NAMALWA (cell line): ENCODE measurements at regions not wholly inside any gene's neighbourhood (a gene's known extent, or its start where the extent isn't known, plus 50 kb on each side); places are given as distances from the start of the nearest gene placed in this dataset.

Experiments
- DNase-seq: peaks from one replicate; pipeline ENCODE4 v3.0.0-alpha.2; 2015; ENCODE audit warnings: low spot score

DNA sequence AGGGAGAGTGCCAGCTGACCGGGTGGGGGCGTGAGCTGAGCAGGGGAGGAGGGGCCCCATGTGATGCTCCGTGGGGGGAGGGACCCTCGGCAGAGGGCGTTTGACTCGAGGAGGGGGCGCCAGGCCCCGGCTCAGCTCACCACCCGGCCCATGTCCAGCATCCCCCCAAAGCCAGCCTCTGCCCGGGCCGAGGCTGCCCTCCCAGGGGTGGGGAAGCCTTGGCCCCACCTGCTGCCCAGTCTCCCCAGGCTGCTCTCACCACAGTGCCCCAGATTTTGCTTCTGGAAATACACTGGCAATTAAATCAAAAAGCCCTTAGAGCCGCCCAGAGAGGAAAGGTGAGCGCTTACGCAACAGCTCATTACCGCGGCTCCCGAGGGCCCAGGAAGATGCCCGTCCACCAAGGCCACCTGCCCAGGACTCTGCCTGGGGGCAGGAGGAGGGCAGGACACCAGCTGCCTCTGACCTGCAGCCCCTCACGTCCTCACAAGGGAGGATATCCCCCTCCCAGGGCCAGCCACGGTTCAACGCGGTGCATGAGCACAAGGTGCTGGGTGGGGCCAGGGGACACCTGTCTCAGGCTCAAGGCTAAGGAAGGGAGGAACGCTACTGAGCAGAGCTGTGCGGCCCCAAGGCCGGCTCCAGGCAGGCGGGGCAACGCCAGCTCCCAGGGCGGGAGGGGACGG, 70.0 kb upstream of the INPP5A start:
- DNase-seq = no peak

DNA sequence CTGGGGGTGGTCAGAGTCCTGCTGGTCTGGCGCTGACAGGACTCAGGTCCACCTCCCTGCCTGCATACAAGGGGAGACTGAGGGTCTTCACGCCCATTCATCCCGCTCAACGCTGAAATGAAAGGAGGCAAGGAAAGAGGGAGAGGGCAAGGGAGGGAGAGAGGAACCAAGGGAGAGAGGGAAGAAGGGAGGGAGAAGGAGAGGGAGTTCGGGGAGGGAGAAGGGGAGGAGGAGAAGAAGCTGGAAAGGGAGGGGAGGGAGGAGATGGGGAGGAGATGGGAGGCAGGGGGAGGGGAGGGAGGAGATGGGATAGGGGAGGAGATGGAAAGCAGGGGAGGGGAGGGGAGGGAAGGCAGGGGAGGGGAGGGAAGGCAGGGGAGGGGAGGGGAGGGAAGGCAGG, 69.4 kb upstream of the INPP5A start:
- DNase-seq = no peak

DNA sequence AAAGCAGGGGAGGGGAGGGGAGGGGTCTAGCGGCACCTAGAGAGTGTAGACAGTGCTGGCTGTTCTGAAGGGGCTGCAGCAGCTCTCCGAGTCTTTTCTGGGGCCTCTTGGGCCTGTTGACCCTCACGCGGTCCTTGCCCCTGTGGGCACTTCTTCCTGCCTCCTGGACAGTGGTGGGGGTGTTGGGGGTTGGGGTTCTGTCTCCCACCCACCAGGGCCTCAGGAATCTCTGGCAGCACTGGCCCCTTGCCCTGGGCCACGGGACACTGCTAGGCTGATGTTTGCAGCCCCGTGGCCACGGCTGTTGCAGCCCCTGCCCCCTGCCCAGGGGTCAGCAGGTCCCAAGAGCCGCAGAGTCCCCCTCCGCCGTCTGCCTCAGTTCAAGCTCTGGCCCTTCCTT, 68.9 kb upstream of the INPP5A start:
- no peak for DNase-seq

DNA sequence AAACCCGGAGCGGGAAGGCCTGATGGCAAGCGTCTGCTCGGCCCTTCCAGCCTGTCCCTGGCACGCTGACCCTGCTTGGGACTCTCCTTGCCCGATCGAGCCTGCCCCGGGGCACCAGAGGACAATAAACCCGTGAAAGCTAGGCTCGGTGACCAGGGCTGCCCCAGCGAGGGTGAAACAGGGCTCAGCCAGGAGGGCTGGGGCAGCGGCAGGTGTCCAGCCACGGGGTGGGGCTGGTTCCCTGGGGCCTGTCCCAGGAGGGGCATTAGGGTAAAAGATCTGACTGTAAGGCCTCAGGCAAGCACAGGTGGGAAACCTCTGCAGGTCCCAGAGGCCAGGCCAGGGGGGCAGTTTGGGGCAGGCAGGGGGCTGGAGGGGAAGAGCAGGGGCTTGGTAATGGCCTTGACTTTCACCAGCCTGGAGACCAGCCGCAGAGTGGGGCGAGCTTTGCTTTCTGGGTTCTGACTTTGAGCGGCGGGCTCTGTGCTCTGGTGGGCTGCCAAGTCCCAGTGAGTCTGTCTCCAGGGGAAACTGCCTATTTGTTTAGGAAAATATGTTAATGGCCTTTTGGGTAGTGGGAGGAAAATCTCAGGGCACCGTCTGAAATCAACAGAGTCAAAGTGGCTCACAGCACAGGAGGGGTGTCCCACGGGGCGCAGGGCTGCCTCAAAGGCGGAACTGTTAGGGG, 68.2 kb upstream of the INPP5A start:
- DNase-seq = peak; percentile 27

DNA sequence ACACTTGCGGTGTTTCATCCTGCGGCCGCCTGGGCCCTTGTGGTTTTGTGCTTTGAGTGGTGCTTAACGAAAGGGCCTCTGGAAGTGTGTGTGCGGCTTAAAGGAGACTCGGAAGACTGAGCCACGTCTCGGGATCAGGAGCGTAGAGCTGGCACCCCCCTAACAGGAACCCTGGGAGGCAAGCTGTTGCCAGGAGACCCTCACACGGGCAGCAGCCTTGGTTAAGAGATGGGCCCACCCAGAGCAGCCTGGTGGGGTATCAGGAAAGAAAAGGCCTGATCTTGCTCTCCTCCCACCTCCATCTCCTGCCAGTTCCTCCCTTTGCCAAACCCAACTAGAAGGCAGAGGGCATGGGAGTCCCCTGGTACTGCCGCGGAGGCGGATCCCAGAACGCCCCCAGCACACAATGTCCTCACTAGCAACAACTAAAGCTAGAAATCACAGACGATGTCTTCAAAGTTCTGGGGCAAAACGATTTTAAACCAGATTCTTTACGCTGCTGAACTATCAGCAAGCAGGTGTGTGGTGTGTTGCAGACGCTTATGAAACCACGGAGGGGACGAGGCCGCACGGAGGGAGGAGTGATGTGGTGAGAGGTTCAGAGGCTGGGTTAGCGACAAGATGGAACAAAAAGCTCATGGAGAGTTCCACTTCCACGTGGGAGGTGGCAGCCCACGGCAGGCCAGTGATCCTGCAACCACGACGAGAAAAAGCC, 67.0 kb upstream of the INPP5A start:
- DNase-seq = no peak

DNA sequence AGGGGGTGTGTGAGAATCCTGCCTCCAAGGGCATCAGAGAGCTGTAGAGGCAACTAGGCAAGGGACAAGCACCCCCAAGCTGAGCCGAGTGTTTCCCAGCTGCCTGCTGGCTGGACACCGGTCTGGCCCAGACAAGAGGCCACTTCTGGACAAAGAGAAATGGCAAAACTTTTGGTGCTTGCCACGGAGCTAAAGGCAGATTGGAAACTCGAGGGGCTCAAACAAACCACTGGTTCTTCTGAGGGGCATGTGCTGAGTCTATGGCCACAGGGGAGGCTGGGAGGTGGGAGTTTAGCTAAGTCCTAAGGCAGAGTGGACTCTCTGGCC, 66.5 kb upstream of the INPP5A start:
- DNase-seq = no peak

DNA sequence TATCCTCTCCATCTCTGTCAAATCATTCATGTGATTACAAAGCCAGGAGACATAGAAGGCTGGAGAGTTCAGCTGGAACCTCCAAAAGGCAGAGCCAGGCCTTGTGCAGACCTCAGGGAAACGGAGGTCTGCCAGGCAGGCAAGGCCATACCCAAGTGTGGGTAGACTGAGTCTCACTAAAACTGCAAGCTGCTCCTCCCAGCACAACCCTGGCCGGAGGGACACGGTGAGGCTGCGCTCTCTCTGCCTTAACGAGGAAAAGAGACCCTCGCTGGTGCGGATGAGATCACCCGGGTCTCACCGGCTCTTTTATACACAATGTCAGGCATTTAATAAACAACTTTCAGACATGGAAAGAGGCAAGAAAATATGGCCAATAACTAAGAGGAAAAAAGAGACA, 66.1 kb upstream of the INPP5A start:
- DNase-seq = no peak

DNA sequence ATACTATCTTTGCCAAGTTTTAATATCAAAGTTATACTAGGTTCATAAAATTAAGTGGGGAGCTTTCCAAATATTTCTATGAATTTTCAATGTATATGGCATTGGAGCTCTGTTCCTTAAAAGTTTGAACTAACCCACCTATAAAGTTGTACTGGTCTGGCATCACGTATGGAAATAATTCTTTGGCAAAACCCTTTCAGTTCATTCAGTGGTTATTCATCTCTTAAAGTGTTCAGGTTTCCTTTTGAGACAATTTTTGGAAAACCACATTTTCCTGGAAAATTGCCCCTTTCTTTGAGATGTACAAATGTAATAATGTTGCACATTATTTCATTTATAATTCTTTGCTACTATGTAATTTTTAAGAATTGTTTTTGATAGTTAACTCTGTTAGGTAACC, 62.5 kb upstream of the INPP5A start:
- DNase-seq = no peak

DNA sequence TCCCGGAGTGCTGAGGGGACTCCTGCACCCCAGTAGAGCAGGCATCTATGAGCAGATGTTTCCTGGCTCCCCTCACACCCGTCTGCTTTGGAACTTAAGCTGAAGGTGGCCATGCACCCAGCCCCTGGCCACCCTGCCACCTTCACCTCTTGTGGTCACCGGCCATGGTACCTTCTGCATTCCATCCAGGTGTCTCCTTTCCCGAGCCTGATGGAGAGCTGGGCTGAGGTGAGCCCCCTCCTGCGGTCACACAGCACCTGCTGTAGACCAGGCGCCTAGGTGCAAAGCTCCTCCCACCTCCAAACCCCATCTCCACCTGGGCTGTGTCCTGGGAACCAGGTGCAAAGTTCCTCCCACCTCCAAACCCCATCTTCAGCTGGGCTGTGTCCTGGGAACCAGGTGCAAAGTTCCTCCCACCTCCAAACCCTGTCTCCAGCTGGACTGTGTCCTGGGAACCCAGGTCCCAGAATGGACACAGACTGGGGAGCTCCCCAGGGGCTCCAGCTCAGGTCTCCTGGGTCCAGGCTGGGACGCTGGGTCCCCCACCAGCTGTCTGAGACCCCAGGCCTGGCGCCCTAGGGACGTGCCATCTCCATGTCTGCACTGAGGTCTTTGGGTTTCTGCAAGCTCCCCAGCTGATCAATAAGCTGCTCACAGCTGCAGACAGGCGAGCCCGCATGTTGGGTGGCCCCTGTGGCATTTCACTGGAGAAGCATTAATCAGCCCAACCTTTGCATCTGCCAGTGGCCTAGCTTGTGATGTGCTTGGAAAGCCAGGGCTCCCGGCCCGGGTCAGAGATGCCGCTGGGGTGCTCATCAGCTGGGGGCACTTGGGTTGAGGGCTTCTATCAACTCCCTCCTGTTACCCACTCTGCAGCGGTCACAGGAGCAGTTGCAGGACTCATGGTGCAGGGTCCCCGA, 61.2 kb upstream of the INPP5A start:
- no peak for DNase-seq

DNA sequence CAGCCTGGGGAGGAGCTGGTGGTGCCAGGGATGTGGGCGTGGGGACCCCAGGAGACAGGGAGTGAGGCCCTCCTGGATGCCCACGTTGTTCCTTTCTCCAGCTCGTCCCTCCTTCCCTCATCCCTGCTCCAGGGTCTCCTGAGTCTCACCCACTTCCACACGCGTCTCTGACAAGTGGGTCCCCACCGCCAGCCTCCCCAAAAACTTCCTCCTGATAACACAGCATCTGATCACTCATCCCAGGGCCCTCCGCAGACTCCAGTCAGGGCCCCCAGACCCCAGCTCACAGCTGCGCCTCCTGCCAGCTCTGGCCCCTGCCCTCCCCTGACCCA, 60.6 kb upstream of the INPP5A start:
- DNase-seq = no peak

DNA sequence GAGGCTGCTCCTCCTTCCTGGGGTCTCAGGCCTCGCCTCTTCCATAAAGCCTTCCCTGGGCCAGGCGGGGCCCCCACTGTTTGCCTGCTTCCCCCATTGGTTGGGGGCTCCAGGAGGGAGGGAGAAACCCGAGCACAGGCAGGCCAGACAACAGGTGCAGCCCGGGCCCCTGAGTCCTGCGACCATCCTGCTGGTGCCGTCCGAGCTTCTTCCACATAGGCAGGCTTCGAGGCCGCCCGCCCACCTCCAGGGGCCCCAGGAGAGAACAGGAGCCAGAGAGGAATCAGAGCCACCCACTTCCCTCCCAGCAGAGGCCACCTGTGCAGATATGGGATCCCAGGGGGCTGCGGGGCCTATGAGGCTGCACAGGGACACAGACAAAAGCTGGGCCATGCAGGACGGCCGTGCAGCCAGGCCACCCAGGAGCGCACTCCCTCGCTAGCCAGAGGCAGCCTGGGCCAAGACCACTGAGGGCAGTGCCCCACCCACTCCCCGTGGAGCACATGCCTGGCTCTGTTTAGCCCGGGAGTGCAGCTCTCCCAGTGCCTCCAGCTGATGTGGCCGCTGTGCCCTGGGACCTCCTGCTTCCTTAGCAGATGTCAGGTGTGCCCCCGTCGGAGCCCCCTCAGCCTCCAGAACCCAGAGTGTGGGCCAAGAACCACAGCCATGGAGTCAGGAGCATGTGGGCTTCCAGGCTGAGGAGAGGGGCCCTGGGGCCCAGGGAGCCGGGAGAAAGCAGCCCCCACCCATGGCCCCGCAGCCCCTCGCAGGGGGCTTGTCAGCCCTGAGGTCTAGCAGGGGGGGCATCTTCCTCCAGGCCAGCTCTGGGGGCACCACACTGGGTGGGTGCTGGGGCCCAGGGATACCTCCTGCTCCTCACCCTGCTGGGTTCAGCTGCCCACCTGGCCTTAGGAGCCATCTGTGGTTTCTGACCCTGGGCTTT, 59.9 kb upstream of the INPP5A start:
- no peak for DNase-seq

DNA sequence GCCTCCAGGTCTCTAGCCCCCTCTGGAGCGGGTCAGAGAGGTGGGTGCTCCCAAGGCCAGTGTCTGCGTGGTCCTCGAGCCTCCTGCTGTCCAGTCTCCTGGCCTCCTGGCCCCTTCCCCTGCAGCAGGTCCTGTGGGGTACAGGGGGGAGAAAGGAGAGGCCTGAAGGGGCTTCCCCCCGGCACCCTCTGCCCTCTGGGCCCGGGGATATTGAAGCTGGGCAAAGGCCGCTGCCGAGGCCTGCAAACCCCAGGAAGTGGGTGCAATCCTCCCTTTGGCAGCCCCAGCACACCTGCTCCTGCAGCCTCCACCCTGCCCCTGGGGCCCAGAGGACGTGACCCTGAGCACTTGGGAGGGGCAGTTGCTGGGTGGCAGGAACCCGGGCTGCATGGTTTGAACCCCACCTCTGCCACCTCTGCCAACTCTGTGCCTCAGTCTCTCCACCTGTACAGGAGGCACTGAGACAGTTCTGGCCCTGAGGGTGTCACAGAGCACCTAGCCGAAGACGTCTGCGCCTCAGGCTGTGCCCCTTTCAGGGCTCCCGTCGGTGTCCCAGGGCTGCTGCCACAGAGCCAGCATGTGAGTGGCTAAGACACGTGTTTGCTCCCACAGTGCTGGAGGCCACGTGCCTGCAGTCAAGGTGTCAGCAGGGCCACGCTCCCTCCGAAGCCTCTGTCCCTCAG, 59.1 kb upstream of the INPP5A start:
- DNase-seq = no peak

DNA sequence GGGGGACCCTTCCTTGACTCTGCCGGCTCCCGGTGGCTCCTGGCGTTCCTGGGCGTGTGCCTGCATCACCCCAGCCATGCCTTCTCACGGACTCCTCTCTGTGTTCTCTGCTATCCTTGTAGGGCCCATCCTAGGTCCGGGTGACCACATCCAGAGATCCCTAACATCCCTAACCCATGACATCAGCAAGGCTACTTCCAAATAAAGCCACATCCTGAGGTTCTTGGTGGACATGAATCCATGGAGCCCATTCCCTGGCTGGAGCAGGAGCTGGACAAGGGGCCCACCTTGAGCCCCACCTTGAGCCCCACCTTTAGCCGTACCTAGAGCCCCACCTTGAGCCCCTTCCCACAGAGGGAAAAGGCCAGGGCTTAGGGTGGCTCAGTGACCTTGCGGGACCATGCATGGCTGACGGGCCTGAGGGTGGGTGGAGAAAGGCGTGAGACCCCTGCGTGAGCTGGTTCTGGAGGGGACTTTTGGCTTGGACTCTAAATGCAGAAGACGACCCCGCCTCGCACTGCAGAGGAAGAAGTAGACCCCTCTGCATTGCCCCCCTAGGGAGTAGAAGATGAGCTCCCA, 58.5 kb upstream of the INPP5A start:
- DNase-seq = no peak

DNA sequence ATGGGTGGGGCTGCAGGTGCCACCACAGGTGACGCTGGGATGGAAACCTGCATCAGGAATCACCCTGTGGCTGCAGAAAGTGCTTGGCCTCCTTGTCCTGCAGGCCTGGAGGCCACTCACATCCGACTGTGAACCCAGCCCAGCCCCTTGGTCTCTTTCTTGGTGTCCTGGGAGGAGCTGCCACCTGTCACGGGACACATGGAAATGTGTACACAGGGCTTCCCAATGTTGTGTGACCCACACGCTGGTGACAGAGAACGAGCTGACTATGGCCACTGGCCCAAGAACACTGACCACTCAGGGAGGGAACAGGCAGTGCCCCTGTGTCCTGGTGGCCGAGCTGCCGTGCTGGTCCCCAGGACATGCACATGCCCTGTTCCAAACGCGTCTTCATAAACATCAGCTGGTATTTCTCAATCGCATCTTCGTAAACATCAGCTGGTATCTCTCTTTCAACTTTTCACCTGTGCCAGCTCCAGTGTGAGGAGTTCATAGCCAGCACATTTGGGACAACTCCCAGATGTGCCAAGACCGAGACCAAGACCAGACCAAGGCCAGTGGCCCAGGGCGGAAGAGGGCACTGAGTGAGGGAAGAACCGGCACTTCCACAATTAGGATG, 57.9 kb upstream of the INPP5A start:
- no peak for DNase-seq

DNA sequence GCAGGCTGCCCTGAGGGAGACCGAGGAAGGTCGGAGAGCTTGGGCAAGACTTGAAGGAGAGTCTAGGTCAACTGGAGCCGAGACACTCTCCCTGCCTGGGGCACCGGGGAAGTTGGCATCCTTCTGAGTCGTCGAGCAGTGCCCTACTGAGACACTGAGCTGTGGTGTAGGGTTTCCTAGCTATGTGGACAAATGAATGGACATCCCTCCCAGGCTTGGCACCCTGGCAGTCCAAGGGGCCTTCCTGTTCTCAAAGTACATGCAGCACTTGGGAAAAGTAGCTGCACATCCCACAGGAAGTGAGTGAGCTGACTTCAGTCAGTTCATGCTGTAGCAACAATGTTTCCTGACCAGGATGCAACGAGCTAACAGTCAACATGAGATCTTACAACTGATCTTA, 57.2 kb upstream of the INPP5A start:
- DNase-seq = no peak

DNA sequence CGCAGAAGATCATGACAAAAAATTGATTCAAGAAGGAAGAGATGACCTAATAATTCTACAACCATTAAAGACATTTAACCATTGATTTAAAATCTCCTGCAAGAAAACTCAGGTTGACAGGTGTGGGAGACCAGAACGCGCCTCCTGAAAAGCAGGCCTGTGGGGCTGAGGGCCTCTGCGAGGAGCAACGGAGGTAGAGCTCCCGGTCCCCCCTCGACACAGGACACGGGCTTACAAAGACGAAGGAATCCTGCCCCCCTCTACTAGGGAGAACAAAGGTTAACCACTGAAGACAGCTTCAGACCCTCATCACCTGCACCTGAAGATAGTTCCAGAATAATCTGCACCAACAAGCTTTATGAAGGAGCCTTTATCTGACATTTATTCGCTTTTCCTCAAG, 55.9 kb upstream of the INPP5A start:
- no peak for DNase-seq

DNA sequence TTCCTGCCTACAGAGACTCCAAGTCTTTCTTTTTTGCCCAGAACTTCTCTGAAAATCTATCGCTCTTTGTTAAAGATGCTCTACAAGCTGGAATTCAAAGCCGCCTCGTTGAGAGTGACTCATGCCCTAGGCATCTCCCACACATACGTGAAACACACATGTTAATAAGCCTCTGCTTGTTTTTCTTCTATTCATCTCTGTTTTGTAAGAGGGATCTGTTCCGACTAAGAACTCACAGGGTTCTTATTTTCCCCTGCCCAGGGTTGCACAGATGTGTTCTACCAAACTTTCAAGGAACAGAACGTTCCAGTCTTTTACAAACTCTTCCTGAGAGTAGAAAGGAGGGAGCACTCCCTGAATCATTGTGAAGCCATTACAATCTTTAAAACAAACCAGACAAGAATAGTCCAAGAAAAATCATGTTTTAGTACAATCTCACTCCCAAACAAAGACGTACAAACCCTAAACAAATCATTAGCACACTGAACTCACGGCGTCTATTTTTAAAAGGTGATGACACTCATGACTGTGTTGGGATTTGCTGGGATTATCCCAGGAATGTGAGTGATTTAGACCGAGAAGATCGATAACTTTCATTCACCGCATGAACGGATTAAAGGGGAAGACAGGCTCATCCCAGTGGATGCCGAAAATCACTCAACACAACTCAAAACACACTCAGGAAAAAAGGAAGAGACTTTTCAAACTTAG, 55.3 kb upstream of the INPP5A start:
- no peak for DNase-seq

DNA sequence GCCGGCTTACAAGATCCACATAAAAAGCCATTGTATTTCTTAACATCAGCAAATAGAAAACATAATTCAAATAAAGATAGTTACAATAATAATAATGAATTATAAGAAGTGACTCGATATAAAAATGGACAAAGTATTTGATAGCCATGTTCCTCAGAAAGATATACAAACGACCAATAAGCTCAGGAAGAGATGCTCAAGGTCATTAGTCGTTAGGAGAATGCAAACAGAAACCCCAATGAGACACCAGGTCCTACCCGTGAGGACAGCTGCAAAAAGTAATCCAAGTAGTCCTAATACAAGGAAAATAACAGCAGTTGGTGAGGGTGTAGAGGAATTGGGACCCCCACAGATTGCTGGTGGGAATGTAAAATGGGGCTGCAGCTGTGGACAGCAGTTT, 54.2 kb upstream of the INPP5A start:
- DNase-seq = no peak

DNA sequence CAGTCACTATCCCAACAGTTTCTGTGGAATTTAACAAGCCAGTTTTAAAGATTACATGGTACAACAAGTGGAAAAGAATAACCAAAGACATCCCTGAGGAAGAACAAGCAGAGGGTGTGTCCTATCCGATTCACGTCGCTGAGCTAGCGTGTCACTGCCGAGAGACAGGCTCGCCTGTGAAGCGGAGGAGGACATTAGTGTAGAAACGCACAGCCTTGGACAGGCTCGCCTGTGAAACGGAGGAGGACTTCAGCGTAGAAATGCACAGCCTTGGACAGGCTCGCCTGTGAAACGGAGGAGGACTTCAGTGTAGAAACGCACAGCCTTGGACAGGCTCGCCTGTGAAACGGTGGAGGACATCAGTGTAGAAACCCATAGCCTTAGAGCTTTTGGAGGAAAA, 52.7 kb upstream of the INPP5A start:
- no peak for DNase-seq
